ENCODE measurements at regions not wholly inside any gene's neighbourhood (a gene's known extent, or its start where the extent isn't known, plus 50 kb on each side); places are given as distances from the start of the nearest gene placed in this dataset.

DNA sequence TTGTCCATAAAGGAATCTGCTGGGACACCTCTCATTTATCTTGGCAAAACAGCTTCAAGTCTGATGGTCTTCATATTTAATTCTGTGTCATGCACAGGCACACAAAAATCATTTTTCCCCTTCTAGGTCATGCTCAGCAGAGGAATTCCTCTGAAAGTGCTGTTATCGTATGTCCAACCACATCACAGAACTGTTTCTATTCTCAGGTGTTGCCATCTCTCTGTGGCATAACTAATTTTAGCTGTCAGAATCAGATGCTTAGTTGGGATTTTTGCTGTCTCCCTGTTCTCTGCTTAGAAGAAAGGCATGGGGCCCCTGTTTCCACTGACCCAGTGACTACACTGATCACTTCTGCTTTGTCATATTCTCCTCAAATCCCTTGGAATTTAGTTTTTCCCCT is 608.0 kb upstream of the EPHA7 start:
- no peak overlapping the region for H3K4me2 ChIP-seq
- POLR2A ChIA-PET, result no interaction called here
- DNase-seq, result no peak

DNA sequence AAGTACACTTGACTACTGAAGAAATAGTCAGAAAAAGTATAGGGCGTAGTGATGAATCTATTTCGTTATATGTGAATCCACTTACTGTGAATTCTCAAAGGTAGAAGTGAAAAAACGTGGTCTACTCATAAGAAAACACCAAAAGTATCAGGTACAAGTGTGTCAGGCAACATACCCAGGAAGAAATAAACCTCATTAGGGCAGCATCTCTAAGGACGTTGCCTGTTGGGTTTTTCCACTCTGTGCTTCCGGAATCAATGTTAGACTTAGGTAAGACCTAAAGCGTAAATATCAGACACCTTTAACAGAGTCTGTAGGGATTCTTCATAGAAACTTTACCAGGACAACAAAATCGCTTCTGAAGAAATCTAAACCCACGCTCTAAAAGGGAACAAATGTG is 607.2 kb upstream of the EPHA7 start:
- CTCF ChIA-PET, result no interaction called here

More for the DNA sequence above, 608.0 kb upstream of the EPHA7 start:
- CTCF ChIA-PET, result no interaction called here
- Histone ChIP-seq H3K79me2 (ENCODE audit: insufficient read depth) (no peaks in the 10 kb centered on the region), H3K27ac (ENCODE audit: low read depth in 2 of 2, low read length in 1 of 2) (no peak overlapping the region), H3K4me3 (ENCODE audit: low read depth in 2 of 2, low read length in 1 of 2) (no peak overlapping the region), H3K27me3 (ENCODE audit: insufficient read depth) (no peaks in the 10 kb centered on the region), H3K9ac (no peak overlapping the region), H3K36me3 (replicated peaks in 1 of 2; ENCODE audit: control insufficient read depth in 1 of 2, insufficient read depth in 2 of 2, low read length in 1 of 2) (no peaks in the 10 kb centered on the region), H3K9me2 (no peaks in the 10 kb centered on the region), H3K4me1 (ENCODE audit: control insufficient read depth in 1 of 2, insufficient read depth in 2 of 2, low read depth in 1 of 2, low read length in 1 of 2) (no peaks in the 10 kb centered on the region), H3F3A (replicated peaks; ENCODE audit: insufficient read depth) (no peaks in the 10 kb centered on the region), H4K20me1 (ENCODE audit: insufficient read depth) (no peaks in the 10 kb centered on the region), H3K9me3 (no peaks in the 10 kb centered on the region), H2AFZ (ENCODE audit: low read depth) (no peak overlapping the region)
- no peak for TF ChIP-seq MEF2A (IDR thresholded peaks at IDR 0.05; ENCODE audit: borderline replicate concordance, low read depth)
- no peak for TF ChIP-seq RXRA (IDR thresholded peaks at IDR 0.05; ENCODE audit: borderline replicate concordance, low read depth)
- TF ChIP-seq, protein P1, sequence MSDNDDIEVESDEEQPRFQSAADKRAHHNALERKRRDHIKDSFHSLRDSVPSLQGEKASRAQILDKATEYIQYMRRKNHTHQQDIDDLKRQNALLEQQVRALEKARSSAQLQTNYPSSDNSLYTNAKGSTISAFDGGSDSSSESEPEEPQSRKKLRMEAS (IDR thresholded peaks at IDR 0.05; ENCODE audit: low read depth), result no peak
- TF ChIP-seq EZH2phosphoT487 (IDR thresholded peaks at IDR 0.05; ENCODE audit: borderline replicate concordance, low read depth), result no peak
- TF ChIP-seq TEAD4 (IDR thresholded peaks at IDR 0.05; ENCODE audit: borderline replicate concordance, insufficient read depth), result no peak
- no peak for TF ChIP-seq FOXJ3 (CRISPR knock-in tag; IDR thresholded peaks at IDR 0.05)
- TF ChIP-seq, protein P2, sequence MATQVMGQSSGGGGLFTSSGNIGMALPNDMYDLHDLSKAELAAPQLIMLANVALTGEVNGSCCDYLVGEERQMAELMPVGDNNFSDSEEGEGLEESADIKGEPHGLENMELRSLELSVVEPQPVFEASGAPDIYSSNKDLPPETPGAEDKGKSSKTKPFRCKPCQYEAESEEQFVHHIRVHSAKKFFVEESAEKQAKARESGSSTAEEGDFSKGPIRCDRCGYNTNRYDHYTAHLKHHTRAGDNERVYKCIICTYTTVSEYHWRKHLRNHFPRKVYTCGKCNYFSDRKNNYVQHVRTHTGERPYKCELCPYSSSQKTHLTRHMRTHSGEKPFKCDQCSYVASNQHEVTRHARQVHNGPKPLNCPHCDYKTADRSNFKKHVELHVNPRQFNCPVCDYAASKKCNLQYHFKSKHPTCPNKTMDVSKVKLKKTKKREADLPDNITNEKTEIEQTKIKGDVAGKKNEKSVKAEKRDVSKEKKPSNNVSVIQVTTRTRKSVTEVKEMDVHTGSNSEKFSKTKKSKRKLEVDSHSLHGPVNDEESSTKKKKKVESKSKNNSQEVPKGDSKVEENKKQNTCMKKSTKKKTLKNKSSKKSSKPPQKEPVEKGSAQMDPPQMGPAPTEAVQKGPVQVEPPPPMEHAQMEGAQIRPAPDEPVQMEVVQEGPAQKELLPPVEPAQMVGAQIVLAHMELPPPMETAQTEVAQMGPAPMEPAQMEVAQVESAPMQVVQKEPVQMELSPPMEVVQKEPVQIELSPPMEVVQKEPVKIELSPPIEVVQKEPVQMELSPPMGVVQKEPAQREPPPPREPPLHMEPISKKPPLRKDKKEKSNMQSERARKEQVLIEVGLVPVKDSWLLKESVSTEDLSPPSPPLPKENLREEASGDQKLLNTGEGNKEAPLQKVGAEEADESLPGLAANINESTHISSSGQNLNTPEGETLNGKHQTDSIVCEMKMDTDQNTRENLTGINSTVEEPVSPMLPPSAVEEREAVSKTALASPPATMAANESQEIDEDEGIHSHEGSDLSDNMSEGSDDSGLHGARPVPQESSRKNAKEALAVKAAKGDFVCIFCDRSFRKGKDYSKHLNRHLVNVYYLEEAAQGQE (IDR thresholded peaks at IDR 0.05; ENCODE audit: low read depth, low read length), result no peak
- TF ChIP-seq CHD2 (IDR thresholded peaks at IDR 0.05; ENCODE audit: low read length, partially characterized antibody), result no peak
- TF ChIP-seq PBX3 (IDR thresholded peaks at IDR 0.05), result no peak
- no peak for TF ChIP-seq EP300 (IDR thresholded peaks at IDR 0.05; ENCODE audit: borderline replicate concordance in 1 of 2, low read depth in 1 of 2, low read length in 1 of 2)
- WGBS (ENCODE audit: low lambda C conversion rate), result 33% methylated on average over 1 of the region's 1 CpG

More for the DNA sequence above, 607.2 kb upstream of the EPHA7 start:
- no peaks in the 10 kb centered on the region for H4K20me1 ChIP-seq (ENCODE audit: insufficient read depth)
- H3K79me2 ChIP-seq (ENCODE audit: insufficient read depth), result no peaks in the 10 kb centered on the region
- no peak overlapping the region for H2AFZ ChIP-seq (ENCODE audit: low read depth)
- DNase-seq, result no peak
- no peak overlapping the region for H3K4me2 ChIP-seq
- TF ChIP-seq CHD2 (IDR thresholded peaks at IDR 0.05; ENCODE audit: low read length, partially characterized antibody) (no peak), JUND (IDR thresholded peaks at IDR 0.05) (no peak), MXI1 (IDR thresholded peaks at IDR 0.05; ENCODE audit: low read depth, low read length) (no peak), FOXM1 (IDR thresholded peaks at IDR 0.05; ENCODE audit: low read depth) (no peak)
- no peak overlapping the region for H3K4me3 ChIP-seq (ENCODE audit: low read depth in 2 of 2, low read length in 1 of 2)
- POLR2A ChIA-PET, result no interaction called here
- H3K9ac ChIP-seq, result no peak overlapping the region
- 7% methylated on average over 8 of the region's 8 CpGs for WGBS (ENCODE audit: low lambda C conversion rate)
- no peaks in the 10 kb centered on the region for H3K9me3 ChIP-seq
- H3K27me3 ChIP-seq (ENCODE audit: insufficient read depth), result no peaks in the 10 kb centered on the region
- H3K27ac ChIP-seq (ENCODE audit: low read depth in 2 of 2, low read length in 1 of 2), result no peak overlapping the region
- no peaks in the 10 kb centered on the region for H3K9me2 ChIP-seq
- H3K4me1 ChIP-seq (ENCODE audit: control insufficient read depth in 1 of 2, insufficient read depth in 2 of 2, low read depth in 1 of 2, low read length in 1 of 2), result no peaks in the 10 kb centered on the region
- no peaks in the 10 kb centered on the region for H3K36me3 ChIP-seq (replicated peaks in 1 of 2; ENCODE audit: control insufficient read depth in 1 of 2, insufficient read depth in 2 of 2, low read length in 1 of 2)
- no peaks in the 10 kb centered on the region for H3F3A ChIP-seq (replicated peaks; ENCODE audit: insufficient read depth)

Measured in SK-N-SH (cell line).